GM19397 (cell line): ENCODE measurements at regions not wholly inside any gene's neighbourhood (a gene's known extent, or its start where the extent isn't known, plus 50 kb on each side); places are given as distances from the start of the nearest gene placed in this dataset.
"Not testable (repeated sequence)": the region's sequence is repeated elsewhere in the genome, so short reads cannot be mapped to it uniquely, and the experiment has no call there.

Experiments
- ATAC-seq: cut with Tn5 transposase; IDR thresholded peaks from one replicate; pipeline ENCODE4 v1.9.1; 2021; ENCODE audit warnings: mild to moderate bottlenecking, moderate library complexity; ENCODE audit not compliant: unreplicated experiment

DNA sequence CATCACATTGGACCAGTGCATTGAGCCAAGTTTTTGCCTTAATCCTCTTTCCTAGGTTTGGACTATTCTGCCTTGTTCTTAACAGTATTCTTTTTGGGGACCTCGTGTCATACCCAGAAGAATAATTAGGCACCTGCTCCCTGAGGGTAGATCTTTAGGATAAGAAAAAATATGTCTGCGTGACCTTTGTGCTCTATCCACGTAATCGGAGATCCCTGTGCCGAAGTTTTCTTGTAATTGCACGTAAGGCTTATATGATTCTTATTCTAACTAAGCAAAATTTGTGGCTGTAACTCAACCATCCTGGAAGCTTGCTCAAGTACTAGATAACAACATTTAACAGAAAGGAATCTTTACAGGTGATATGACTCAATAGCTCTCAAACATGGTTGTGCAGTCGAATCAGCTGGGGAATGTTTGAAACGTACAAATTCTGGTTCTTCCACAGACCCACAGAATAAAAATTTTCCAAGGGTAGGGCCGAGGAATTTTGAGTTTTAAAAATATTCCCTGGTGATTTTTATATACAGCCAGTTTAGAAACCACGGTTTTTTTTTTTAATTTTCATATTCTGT lies 344.3 kb downstream of the GBA3 start:
- no peak for ATAC-seq

DNA sequence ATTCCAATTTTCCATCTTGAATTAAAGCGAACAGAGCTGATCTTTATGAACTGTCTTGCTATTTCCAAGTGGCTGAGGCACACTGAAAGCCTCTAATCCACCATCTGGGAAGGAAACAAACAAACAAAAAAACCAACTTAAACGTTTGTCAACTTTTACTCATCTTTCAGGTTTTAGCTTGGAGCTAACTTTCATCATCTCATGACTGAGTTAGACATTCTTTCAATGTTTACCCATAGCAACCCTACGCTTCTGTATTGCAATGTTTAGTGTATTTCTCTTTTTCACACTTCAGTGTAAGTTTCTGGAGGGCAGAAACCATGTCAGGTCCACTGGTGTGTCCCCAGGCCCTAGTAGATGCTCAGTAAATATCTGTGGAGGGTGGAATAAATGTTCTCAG lies 343.8 kb downstream of the GBA3 start:
- ATAC-seq, result no peak

DNA sequence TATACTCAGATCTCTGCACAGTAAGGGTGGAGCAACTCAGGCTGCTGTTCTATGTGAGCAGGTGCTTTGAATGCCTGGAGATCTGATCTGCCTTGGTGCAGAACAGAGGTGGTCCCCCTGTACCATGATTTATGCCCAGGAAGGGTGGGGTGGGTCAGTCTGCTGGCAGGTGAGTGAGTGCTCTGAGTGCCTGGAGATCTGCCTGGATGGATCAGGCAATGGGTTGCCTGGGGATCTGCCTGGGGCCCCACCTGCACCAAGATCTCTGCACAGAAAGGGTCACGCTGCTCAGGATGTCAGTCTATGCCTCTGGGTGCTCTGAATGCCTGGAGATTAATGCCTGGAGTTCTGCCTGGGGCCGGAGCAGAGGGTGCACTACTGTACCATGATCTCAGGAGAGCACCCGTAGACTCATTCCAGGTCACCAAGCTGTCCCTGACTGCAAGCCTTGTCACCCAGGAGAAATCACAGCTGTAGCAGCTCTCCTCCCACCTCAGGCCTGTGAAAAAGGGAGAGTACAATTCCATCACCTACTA lies 342.9 kb downstream of the GBA3 start:
- no peak for ATAC-seq

DNA sequence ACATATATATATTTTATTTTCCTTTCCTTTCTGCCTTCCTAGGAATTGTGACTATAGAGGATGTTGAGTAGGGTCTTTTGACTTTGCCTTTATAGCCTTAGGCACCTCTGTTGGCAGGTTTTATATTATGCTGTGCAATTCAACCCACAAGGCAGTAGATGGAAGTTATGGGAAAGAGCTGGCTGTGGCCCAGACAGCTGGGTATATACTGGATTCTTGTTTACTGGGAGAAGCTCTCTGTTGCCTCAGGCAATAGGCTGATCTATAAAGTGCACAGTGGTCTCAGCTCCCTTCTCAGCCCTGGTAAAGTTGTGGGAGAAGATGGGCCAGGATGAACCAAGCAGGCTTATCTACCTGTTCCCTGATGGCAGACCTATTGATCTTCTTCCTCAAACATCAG lies 342.0 kb downstream of the GBA3 start:
- no peak for ATAC-seq

DNA sequence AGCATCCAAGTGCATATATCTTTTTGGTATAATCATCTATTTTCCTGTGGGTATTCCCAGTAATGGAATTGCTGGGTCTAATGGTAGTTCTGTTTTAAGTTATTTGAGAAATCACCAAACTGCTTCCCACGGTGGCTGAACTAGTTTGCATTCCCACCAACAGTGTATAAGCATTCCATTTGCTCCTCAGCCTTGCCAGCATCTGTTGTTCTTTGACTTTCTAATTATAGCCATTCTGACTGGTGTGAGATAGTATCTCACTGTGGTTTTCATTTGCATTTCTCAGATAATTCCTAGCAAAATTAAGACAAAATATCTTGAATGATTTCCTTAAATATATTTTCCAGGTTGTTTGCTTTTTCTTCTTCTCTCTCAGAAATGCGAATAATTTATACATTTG lies 341.1 kb downstream of the GBA3 start:
- no peak for ATAC-seq

DNA sequence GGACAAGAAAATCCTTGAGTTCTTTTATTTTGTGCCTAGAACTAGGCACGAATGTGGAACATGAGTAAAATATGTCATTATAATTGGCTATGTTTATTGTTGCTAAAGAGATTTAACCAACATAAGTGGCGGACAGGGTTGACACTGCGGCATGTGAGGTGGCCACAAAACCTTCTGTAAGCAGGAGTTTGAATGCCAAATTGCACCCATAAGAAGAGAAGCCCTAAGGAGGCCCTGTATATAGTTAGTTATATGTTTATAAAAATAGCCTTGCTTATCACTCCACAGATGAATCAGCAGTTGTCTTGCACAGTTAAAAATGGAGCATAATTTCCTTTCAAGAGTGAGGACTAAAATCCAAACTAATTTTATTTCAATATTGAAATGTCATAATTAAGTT lies 336.1 kb downstream of the GBA3 start:
- no peak for ATAC-seq

DNA sequence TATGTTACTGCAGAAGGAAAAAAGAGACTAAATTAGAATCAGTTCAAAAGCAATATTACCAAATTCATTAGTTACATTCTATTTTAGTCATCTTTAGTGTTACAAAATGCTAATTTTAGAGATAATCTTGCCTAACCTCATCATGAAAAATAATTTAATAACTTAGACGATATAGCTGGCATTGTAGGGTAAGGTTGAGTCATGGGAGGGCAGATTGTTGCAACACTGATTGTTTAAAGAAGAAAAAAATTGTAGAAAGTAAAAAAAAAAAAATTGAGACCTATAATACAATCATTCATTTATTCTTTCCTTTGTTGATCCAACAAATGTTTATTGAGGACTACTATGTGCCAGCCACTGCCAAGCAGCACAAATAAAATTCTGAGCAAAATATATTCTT lies 330.9 kb downstream of the GBA3 start:
- ATAC-seq, result no peak

DNA sequence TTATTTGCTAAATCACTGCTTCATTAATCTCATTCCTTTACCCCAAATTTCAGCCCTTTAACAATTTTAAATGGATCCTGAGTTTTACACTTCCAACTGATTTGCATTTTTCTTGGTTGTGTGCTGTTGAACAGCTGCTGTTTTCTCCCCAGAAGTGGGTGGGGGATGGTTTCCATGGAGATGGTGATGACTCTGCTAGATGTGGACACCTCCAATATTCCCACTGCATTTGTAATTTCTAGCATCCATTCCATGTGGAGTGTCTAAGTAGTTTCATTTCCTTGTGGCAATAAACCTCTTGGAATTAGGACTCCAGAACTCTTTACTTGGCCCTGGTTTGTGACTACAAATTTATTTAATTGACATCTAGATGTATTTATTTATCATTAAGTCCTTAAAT lies 330.4 kb downstream of the GBA3 start:
- no peak for ATAC-seq

DNA sequence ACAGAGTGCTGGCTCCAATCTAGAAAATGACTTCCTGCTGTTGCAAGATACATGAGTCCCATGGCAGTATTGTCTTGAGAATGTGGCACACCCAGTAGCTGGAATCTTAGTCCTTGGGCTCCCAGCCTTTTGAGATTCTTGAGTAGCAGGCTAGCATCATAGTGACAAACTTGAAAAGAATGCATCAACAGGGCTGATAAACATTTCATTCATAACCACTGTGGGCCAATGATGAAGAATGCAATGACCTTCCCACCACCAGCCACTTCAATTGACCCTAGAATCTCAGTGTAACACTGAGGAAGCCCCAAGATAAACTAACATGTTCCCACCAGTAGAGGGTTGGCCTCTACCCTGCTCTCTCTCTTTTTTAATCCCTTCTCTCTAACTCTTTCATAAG lies 329.3 kb downstream of the GBA3 start:
- no peak for ATAC-seq

DNA sequence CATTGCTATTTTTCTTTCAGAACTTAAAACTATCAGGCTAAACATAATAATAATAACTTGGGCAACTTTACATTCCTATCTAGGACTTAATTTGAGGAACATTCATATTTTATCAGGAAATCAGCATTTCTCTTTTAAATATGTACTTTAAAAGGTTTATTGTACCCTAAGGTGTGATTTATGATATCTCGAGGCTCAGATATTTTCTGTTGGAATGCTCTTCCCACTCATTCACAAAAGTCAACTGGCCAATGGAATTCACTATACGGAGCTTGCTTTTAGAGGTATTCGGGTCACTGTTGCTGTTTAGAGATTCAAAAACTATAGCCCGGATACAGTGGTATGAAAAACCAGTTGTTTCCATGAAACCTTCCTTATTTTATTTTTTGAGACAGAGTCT lies 328.3 kb downstream of the GBA3 start:
- no peak for ATAC-seq

DNA sequence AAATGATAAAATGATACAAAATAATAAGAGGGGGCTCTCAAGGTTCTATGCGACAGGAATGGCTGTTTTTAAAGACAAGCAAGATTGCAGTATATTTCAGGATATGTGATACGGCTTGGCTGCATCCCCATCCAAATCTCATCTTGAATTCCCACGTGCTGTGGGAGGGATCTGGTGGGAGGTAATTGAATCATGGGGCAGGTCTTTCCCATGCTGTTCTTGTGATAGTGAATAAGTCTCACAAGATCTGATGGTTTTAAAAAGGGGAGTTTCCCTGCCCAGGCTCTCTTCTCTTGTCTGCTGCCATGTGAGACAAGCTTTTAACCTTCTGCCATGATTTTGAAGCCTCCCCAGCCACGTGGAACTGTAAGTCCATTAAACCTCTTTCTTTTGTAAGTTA lies 327.7 kb downstream of the GBA3 start:
- not testable (repeated sequence) for ATAC-seq

DNA sequence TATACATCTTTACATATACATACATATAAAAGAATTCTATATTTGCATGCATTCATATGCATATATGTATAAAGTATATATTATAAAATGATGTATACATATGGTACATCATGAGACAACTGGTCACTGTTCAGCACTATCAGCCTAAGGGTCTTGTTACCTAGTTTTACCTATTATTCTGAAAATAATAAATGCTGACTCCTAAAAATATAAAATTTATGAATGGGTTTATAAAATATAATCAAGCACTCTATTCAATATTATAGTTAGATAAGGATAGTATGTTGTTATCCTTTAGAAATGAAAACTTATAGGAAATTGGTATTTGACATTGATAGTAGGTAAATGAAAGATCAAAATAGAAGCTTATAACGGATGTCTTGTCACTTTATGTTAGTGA lies 324.2 kb downstream of the GBA3 start:
- no peak for ATAC-seq

DNA sequence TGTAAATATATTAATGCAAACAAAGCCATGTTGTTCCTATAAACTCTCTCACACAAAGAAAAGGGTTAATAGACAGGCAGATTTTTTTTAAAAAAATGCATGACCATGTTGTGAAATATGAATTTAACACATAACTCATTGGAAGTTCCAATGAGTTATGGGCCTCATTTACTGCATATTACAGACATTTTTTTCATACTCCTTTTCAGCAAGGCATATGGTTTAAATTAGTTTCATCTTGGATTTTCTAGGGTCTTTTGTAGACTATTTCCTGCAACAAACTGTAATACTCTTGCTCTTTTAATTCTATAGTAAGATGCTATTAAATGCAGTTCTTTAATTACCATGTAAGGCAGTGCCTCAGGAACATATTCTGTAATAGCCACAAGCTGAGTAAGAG lies 323.1 kb downstream of the GBA3 start:
- no peak for ATAC-seq

DNA sequence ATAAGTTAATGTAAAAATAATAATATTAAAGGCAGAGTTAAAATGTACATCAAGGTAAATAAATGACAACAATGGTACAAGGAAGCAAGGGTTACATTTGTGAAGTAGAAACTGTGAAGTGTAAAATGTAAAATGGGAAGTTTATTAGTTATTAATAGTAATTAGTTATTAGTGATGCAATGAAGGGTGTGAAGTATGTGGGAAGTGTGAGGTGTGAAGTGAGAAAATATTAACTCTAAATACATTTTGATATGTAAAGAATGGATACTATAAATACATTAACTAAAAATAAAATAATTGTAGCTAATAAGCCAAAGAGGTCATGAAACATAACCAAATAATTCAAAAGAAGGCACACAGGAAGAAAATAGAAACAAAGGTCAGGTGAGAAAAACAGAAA lies 316.4 kb downstream of the GBA3 start:
- no peak for ATAC-seq

DNA sequence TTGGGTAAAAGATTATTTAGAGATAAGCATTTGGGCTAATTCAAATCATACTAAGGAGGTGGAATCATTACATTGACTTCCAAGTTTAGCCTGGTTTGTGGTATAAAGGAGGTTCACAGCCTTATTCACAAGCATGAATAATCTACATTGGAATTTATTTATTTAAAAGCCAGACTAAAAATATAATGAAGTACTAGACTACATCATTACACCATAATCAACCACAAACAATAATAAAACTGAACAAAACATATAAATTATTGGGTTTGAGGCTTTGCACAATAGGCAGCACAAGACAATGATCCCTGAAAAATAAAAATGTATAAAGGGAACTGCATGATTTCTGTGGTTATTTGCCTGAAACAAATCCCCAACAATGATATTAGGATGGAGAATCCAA lies 314.0 kb downstream of the GBA3 start:
- no peak for ATAC-seq

DNA sequence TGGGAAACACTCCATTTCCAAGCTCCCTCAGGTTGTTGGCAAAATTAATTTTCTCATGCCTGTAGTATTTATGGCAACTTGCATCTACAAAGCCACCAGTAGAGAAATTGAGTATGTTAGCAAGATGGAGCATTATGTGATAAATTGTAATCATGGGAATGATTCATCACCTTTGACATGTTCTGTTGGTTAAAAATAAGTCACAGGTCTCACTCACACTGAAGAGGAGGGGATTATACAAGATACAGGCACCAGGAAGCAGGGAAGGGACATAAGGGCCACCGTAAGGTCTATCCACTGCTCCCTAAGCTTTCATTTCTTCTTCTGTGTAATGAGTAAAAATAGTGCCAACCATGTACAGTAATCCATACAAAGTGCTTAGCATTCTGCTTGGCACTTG lies 313.0 kb downstream of the GBA3 start:
- no peak for ATAC-seq

DNA sequence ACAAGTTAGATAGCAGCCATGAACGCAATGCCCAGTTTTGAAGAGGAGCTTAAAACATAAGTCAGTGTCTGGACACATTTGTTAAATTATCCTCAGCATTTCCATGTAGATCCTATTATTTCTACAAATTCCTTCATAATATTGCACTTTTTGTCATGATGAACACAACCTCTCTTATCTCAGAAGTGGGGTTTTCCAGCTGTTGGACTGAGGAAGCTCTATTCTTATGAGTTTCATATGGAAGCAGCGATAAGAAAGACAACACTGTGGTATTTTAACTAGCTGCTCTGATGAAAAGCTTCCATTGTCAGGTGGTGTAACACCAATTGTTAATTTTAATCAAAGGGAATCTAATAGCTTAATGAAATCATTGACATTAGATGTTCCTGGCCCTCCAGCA lies 308.7 kb downstream of the GBA3 start:
- ATAC-seq, result no peak

DNA sequence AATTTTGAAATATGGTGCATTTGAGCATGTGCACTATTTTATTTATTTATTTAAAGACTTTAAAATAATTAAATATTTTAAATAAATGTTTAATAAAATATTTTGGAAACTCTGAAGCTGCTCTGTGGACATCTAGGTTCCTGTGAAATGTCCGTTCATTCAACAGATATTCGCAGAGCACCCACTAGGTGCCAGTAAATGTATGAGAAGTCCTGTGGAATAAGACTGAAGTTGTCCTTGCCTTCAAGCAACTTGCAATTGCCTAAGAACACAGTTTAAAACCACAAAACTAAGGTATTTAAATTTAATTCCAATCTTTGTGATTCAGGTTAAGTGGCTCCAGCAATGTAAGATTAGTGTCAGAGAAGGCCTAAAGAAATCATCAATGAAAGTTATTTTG lies 306.7 kb downstream of the GBA3 start:
- no peak for ATAC-seq

DNA sequence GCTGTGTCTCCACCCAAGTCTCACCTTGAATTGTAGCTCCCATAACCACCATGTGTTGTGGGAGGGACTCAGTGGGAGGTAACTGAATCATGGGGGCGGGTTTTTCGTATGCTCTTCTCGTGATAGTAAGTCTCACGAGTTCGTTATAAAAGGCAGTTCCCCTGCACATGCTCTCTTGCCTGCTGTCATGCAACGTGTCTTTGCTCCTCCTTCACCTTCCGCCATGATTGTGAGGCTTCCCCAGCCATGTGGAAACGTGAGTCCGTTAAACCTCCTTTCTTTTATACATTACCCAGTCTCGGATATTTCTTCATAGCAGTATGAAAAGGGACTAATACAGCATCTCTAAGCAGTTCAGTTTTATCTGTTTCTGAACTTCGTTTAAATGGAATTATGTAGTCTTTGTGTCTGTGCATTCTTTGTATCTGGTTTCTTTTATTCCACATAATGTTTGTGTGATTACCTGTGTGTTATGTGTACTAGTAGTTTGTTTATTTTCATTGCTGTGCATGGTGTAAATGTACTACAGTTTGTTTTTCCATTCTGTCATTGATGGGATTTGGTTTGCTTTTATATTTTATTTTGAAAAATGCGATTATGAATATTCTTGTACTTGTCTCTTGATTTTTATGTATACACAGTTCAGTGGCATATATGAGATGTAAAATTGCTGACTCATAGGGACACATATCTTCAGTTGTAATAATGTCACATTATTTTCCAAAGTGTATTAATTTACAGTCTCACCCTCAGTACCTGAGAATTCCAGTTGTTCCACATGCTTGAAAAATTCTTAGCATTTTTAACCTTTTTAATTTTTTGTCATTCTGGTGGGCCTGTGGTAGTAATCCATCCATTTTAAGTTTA lies 304.9 kb downstream of the GBA3 start:
- no peak for ATAC-seq

DNA sequence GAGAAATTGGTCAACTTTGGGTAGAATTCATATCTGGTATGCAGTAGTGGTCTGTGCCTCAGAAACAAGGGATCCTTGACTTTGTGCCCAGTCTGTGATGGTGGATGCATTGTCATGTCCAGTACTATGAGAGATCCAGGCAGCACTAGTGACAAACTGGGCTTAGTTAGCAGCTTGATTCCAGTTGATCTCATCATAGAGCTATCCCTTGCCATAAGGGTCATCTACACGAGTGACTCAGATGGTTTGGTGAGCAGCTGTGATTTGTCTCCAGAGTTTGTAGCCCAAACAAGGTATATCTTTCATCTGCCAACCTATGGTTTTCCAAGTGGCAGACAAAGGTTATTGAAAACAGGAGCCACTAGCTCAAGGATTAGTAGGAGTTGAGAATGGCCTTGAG lies 298.8 kb downstream of the GBA3 start:
- no peak for ATAC-seq

DNA sequence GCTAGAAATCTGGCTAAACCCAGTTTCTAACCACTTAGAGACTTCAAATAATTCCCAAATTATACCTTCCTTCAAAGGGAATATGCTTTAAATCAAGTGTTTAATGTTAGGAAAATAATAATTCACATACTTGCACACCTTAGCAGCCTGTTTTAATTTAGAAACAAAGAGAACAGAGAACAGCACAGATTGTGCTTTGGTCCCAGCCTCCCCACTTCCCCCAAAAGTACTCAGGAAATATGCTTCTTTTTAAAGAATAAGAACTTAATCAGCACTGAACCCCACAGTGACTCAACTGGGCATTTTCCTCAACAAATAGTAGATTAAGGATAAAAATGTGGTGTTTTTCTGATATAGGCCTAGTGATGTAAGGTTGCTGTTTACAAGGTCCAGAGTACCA lies 295.8 kb downstream of the GBA3 start:
- no peak for ATAC-seq

DNA sequence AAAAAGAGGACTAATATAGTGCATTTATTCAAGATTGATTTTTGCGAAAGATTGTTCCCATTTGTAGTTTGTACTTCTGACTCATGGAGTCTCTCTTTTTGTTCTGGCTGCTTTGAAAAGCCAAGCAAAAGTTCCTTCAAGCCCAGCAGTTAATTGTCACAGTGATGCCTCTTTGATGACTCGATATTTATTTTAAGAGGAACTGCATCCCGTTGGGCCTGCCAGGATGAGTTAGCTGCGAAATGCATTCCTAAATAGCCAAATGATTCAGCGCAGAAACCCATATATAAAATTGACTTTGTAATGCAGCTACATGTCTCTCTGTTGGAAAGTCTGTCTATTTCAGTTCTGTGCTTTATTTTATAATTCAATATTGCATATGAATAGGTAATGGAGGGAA lies 295.1 kb downstream of the GBA3 start:
- no peak for ATAC-seq

DNA sequence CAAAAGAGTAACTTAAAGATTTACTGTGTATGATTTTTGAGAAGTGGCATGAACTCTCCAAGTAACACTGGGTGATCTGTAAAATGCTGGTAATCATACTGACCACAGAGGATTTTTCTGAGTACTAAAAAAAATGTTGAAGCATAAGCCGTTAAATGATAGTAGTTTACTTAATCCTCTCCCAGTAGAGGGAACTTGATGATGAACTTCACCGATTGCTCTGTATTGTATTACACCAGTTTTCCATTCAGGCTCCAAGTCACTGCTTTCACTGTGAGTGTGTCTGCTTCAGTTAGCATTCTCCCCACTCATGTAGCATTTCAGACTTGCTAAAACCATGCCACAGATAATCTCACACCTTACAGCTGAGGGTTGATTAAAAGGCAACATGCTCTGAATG lies 294.1 kb downstream of the GBA3 start:
- no peak for ATAC-seq
